ENCODE measurements at regions not wholly inside any gene's neighbourhood (a gene's known extent, or its start where the extent isn't known, plus 50 kb on each side); places are given as distances from the start of the nearest gene placed in this dataset.

DNA sequence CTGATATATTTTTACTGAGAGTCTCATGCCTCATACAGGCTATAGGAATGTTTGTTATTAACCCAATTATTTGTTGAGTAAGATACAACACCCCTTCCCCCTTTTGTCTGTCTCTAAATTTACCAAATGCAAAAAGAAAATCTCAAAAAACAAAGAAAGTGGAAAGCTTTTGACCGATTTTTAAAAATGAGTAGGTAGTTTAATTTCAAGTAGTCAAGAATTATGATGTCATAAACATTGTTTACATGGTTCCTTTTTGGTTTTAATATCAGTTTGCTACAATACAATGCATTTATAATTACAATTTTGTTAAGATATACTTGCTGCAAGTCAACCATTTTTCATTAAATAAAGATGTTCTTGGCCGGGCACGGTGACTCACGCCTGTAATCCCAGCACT lies 84.7 kb upstream of the HMGA2 start:
- no peaks in the 10 kb centered on the region; a peak in 1 of 5 replicates for H3K27me3 ChIP-seq (ENCODE audit: control insufficient read depth in 2 of 2, insufficient read depth in 2 of 2, low read length in 2 of 2)
- CTCF ChIA-PET (ENCODE audit: low intra/inter-chr PET ratio), result no interaction called here
- WGBS (ENCODE audit: insufficient coverage, low coverage, missing lambda C conversion rate), result 28% methylated on average over 4 of the region's 4 CpGs
- H3K4me2 ChIP-seq (ENCODE audit: insufficient read depth, low read length), result no peak overlapping the region
- H4K20me1 ChIP-seq (replicated peaks; ENCODE audit: control insufficient read depth, insufficient read depth, low read length), result no peaks in the 10 kb centered on the region
- DNase-seq (ENCODE audit: extremely low read depth in 1 of 4, low spot score in 3 of 4), result no peak
- no peak overlapping the region for H3K27ac ChIP-seq (ENCODE audit: extremely low read depth, low read depth, low read length)
- ATAC-seq, result no peak
- no peaks in the 10 kb centered on the region for H3K36me3 ChIP-seq (ENCODE audit: control insufficient read depth, insufficient read depth, low read length)
- H3K9me3 ChIP-seq (replicated peaks; ENCODE audit: control insufficient read depth, insufficient read depth, low read depth, low read length), result no peaks in the 10 kb centered on the region
- in situ Hi-C loops (cut with MboI) (no loop called here), intact Hi-C loops (cut with micrococcal nuclease) (no loop called here)
- no TSS peak for BruUV-seq (replicated peaks)
- peaks cover 0 to 13% of the 10 kb centered on the region in 2 experiments; a peak in 3 of 5 replicates for H3K4me1 ChIP-seq (replicated peaks in 1 of 2; ENCODE audit: control insufficient read depth in 2 of 2, insufficient read depth in 2 of 2, low read length in 2 of 2)
- no peak overlapping the region for H3K9ac ChIP-seq (ENCODE audit: insufficient read depth in 1 of 2, low read depth in 2 of 2, low read length in 2 of 2)
- no peak for TF ChIP-seq ZNF696 (CRISPR knock-in tag; conservative IDR thresholded peaks at IDR 0.05)
- TF ChIP-seq, protein P1, sequence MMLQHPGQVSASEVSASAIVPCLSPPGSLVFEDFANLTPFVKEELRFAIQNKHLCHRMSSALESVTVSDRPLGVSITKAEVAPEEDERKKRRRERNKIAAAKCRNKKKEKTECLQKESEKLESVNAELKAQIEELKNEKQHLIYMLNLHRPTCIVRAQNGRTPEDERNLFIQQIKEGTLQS (IDR thresholded peaks at IDR 0.05), result 0 out of 2 replicates have a peak, but pooled peaks have one; percentile 10
- TF ChIP-seq, protein P1 (CRISPR knock-in tag; conservative IDR thresholded peaks at IDR 0.05), result no peak
- TF ChIP-seq MAFK (IDR thresholded peaks at IDR 0.05; ENCODE audit: low read length), result no peak
- TF ChIP-seq, protein P2, sequence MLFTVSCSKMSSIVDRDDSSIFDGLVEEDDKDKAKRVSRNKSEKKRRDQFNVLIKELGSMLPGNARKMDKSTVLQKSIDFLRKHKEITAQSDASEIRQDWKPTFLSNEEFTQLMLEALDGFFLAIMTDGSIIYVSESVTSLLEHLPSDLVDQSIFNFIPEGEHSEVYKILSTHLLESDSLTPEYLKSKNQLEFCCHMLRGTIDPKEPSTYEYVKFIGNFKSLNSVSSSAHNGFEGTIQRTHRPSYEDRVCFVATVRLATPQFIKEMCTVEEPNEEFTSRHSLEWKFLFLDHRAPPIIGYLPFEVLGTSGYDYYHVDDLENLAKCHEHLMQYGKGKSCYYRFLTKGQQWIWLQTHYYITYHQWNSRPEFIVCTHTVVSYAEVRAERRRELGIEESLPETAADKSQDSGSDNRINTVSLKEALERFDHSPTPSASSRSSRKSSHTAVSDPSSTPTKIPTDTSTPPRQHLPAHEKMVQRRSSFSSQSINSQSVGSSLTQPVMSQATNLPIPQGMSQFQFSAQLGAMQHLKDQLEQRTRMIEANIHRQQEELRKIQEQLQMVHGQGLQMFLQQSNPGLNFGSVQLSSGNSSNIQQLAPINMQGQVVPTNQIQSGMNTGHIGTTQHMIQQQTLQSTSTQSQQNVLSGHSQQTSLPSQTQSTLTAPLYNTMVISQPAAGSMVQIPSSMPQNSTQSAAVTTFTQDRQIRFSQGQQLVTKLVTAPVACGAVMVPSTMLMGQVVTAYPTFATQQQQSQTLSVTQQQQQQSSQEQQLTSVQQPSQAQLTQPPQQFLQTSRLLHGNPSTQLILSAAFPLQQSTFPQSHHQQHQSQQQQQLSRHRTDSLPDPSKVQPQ (CRISPR knock-in tag; IDR thresholded peaks at IDR 0.05; ENCODE audit: borderline replicate concordance), result no peak
- POLR2A ChIA-PET, result no interaction called here
- no peaks in the 10 kb centered on the region for H3K79me2 ChIP-seq (ENCODE audit: control insufficient read depth, insufficient read depth, low read length)
- H3K9me1 ChIP-seq (ENCODE audit: control insufficient read depth, insufficient read depth, low read length), result no peaks in the 10 kb centered on the region
- H3K4me3 ChIP-seq, result no peak overlapping the region
- H2AFZ ChIP-seq (ENCODE audit: low read depth, low read length), result no peak overlapping the region
- no peak for FAIRE-seq
